ENCODE measurements at regions not wholly inside any gene's neighbourhood (a gene's known extent, or its start where the extent isn't known, plus 50 kb on each side); places are given as distances from the start of the nearest gene placed in this dataset.

DNA sequence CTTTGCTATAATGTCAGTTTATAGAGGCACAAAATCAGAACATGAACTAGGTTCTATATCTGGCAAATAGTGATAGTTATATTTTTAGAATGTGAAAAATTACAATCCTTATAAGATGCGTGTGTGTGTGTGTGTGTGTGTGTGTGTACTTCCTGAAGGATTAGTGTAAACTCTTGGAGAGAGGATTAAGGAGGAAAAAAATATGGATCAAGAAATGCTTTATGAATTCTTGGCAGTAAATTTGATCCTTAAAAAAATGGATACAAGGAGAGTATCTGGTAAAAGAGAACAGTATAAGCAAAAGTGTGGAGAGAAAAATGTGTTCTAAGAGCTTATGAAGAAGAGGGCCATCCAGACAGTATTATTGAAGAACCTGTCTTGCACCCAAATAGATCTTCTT, 484.3 kb downstream of the ADRA2A start:
- H3K4me2 ChIP-seq (replicated peaks; ENCODE audit: low read depth, low read length, poor library complexity, severe bottlenecking): no peak overlapping the region
- no peaks in the 10 kb centered on the region for H4K20me1 ChIP-seq (ENCODE audit: control insufficient read depth, insufficient read depth, low read length, poor library complexity, severe bottlenecking)
- H2AFZ ChIP-seq (ENCODE audit: insufficient read depth, low read depth, low read length, poor library complexity, severe bottlenecking): no peak overlapping the region
- H3K4me3 ChIP-seq (ENCODE audit: control extremely low read depth in 1 of 5, extremely low read depth in 1 of 5, insufficient read depth in 1 of 5, low read depth in 2 of 5, low read length in 4 of 5): no peak overlapping the region
- TF ChIP-seq, protein P1, sequence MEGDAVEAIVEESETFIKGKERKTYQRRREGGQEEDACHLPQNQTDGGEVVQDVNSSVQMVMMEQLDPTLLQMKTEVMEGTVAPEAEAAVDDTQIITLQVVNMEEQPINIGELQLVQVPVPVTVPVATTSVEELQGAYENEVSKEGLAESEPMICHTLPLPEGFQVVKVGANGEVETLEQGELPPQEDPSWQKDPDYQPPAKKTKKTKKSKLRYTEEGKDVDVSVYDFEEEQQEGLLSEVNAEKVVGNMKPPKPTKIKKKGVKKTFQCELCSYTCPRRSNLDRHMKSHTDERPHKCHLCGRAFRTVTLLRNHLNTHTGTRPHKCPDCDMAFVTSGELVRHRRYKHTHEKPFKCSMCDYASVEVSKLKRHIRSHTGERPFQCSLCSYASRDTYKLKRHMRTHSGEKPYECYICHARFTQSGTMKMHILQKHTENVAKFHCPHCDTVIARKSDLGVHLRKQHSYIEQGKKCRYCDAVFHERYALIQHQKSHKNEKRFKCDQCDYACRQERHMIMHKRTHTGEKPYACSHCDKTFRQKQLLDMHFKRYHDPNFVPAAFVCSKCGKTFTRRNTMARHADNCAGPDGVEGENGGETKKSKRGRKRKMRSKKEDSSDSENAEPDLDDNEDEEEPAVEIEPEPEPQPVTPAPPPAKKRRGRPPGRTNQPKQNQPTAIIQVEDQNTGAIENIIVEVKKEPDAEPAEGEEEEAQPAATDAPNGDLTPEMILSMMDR (IDR thresholded peaks at IDR 0.05): no peak
- no peak for TF ChIP-seq EZH2 (IDR thresholded peaks at IDR 0.05; ENCODE audit: borderline replicate concordance, insufficient read depth, low read depth, low read length, poor library complexity, severe bottlenecking)
- DNase-seq: no peak
- no peaks in the 10 kb centered on the region for H3K4me1 ChIP-seq (ENCODE audit: control insufficient read depth in 2 of 2, insufficient read depth in 2 of 2, low read length in 2 of 2)
- H3K27ac ChIP-seq (ENCODE audit: low read length in 2 of 2): no peak overlapping the region
- H3K9ac ChIP-seq (ENCODE audit: low read length): no peak overlapping the region
- intact Hi-C loops (cut with micrococcal nuclease): no loop called here
- POLR2A ChIA-PET: no interaction called here
- no peak overlapping the region for H3K4me3 Mint-ChIP-seq
- no peaks in the 10 kb centered on the region for H3K27me3 Mint-ChIP-seq
- no peaks in the 10 kb centered on the region for H3K79me2 ChIP-seq (ENCODE audit: control insufficient read depth, insufficient read depth, low read length)
- CTCF ChIA-PET: no interaction called here
- no peaks in the 10 kb centered on the region for H3K4me1 Mint-ChIP-seq
- peaks cover 0 to 4% (median under 1%) of the 10 kb centered on the region in 4 experiments for H3K27me3 ChIP-seq (replicated peaks in 1 of 4; ENCODE audit: control extremely low read depth in 1 of 4, control insufficient read depth in 3 of 4, insufficient read depth in 4 of 4, low read length in 3 of 4)
- peaks cover 0 to 1% (median 0%) of the 10 kb centered on the region in 3 donors for H3K9me3 ChIP-seq (ENCODE audit: control extremely low read depth in 1 of 3, control insufficient read depth in 2 of 3, insufficient read depth in 1 of 3, low read length in 2 of 3)
- no peaks in the 10 kb centered on the region for H3K9me3 Mint-ChIP-seq (ENCODE audit: insufficient read depth)
- H3K27ac Mint-ChIP-seq: no peak overlapping the region
- WGBS (ENCODE audit: insufficient coverage): 88% methylated on average over 1 of the region's 1 CpG
- H3K36me3 ChIP-seq (replicated peaks in 1 of 2; ENCODE audit: control extremely low read depth in 1 of 2, control insufficient read depth in 1 of 2, extremely low read depth in 1 of 2, insufficient read depth in 2 of 2, low read length in 1 of 2): no peaks in the 10 kb centered on the region
- no peak for ATAC-seq (ENCODE audit: low read depth)

DNA sequence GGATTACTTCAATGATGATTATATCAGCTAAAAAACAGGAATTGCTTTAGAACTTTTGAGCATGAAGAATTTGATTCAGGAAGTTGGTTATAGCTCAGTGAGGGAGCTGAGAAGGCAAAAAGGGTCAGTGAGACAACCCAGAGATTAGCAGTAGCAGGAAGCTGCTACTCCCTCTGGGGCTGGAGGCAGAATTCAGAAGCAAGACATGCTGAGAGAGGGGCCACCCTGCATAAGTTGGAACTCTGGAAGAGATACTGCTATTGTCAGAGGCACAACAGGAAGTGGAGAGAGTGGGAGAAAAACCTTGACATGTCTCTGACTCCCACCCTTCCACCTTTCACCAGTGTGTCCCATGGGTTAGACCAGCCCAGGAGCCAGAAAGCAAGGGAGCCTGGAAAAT, 488.7 kb downstream of the ADRA2A start:
- Histone ChIP-seq H3K9me3 (ENCODE audit: control extremely low read depth in 1 of 3, control insufficient read depth in 2 of 3, insufficient read depth in 1 of 3, low read length in 2 of 3) (no peaks in the 10 kb centered on the region), H3K27ac (ENCODE audit: low read length in 2 of 2) (no peak overlapping the region), H3K4me1 (ENCODE audit: control insufficient read depth in 2 of 2, insufficient read depth in 2 of 2, low read length in 2 of 2) (no peaks in the 10 kb centered on the region), H4K20me1 (ENCODE audit: control insufficient read depth, insufficient read depth, low read length, poor library complexity, severe bottlenecking) (no peaks in the 10 kb centered on the region), H3K27me3 (replicated peaks in 1 of 4; ENCODE audit: control extremely low read depth in 1 of 4, control insufficient read depth in 3 of 4, insufficient read depth in 4 of 4, low read length in 3 of 4) (peaks cover 0 to 2% (median 0%) of the 10 kb centered on the region in 4 experiments), H3K4me3 (ENCODE audit: control extremely low read depth in 1 of 5, extremely low read depth in 1 of 5, insufficient read depth in 1 of 5, low read depth in 2 of 5, low read length in 4 of 5) (no peak overlapping the region), H3K36me3 (replicated peaks in 1 of 2; ENCODE audit: control extremely low read depth in 1 of 2, control insufficient read depth in 1 of 2, extremely low read depth in 1 of 2, insufficient read depth in 2 of 2, low read length in 1 of 2) (no peaks in the 10 kb centered on the region), H3K79me2 (ENCODE audit: control insufficient read depth, insufficient read depth, low read length) (no peaks in the 10 kb centered on the region), H3K4me2 (replicated peaks; ENCODE audit: low read depth, low read length, poor library complexity, severe bottlenecking) (no peak overlapping the region), H3K9ac (ENCODE audit: low read length) (no peak overlapping the region), H2AFZ (ENCODE audit: insufficient read depth, low read depth, low read length, poor library complexity, severe bottlenecking) (no peak overlapping the region)
- intact Hi-C loops (cut with micrococcal nuclease): no loop called here
- POLR2A ChIA-PET: no interaction called here
- ATAC-seq (ENCODE audit: low read depth) (no peak), DNase-seq (no peak)
- H3K9me3 Mint-ChIP-seq (ENCODE audit: insufficient read depth): no peaks in the 10 kb centered on the region
- CTCF ChIA-PET: interaction anchor here (0.6 kb wide), 1 partner anchor 10 kb away, joined by 3 read pairs; no protein-coding TSS in a partner anchor
- no peak overlapping the region for H3K27ac Mint-ChIP-seq
- TF ChIP-seq EZH2 (IDR thresholded peaks at IDR 0.05; ENCODE audit: borderline replicate concordance, insufficient read depth, low read depth, low read length, poor library complexity, severe bottlenecking): no peak
- TF ChIP-seq, protein P1 (IDR thresholded peaks at IDR 0.05): no peak
- no peak overlapping the region for H3K4me3 Mint-ChIP-seq
- no peaks in the 10 kb centered on the region for H3K27me3 Mint-ChIP-seq
- H3K4me1 Mint-ChIP-seq: no peaks in the 10 kb centered on the region
